Lung (tissue), 11 donors: ENCODE measurements at regions not wholly inside any gene's neighbourhood (a gene's known extent, or its start where the extent isn't known, plus 50 kb on each side); places are given as distances from the start of the nearest gene placed in this dataset.

ENCODE experiments used
- ATAC-seq: fragments of 200-7000 bp; cut with Tn5 transposase; one replicate; pipeline ENCODE4 v1.9.1; 2020; ENCODE audit warnings: moderate number of reproducible peaks; ENCODE audit not compliant: insufficient read depth, low FRiP score
- DNase-seq, 3 donors: peaks; one replicate each; pipeline ENCODE4 v3.0.0-alpha.2; 2013 to 2017
- H3K27ac ChIP-seq, 2 donors: one replicate each; pipeline ENCODE4 v1.5.1; 2013; ENCODE audit warnings: mild to moderate bottlenecking in 2 of 2, moderate library complexity in 2 of 2, control low read depth in 1 of 2, inconsistent platforms in 1 of 2, low read depth in 1 of 2, low read length in 1 of 2
- H3K27me3 ChIP-seq, 3 donors: one replicate each; pipeline ENCODE4 v1.5.1; 2013; ENCODE audit warnings: low read length in 2 of 3; ENCODE audit not compliant: control insufficient read depth in 3 of 3, insufficient read depth in 3 of 3
- H3K36me3 ChIP-seq, 4 donors: one replicate each; pipeline ENCODE4 v1.5.1; 2013; ENCODE audit warnings: low read length in 4 of 4, mild to moderate bottlenecking in 1 of 4, moderate library complexity in 1 of 4; ENCODE audit not compliant: control insufficient read depth in 4 of 4, insufficient read depth in 4 of 4
- H3K4me1 ChIP-seq, 5 donors: one replicate each; pipeline ENCODE4 v1.5.1; 2013; ENCODE audit warnings: low read length in 5 of 5, mild to moderate bottlenecking in 2 of 5, moderate library complexity in 1 of 5; ENCODE audit not compliant: control insufficient read depth in 5 of 5, insufficient read depth in 5 of 5
- H3K4me3 ChIP-seq: one replicate; pipeline ENCODE4 v1.5.1; 2013; ENCODE audit warnings: mild to moderate bottlenecking, control low read depth, moderate library complexity
- H3K9ac ChIP-seq, 2 donors: one replicate each; pipeline ENCODE4 v1.5.1; 2013; ENCODE audit warnings: low read length in 2 of 2, control low read depth in 1 of 2; ENCODE audit not compliant: insufficient read depth in 1 of 2
- H3K9me3 ChIP-seq, 4 donors: one replicate each; pipeline ENCODE4 v1.5.1; 2013; ENCODE audit warnings: low read length in 3 of 4, mild to moderate bottlenecking in 1 of 4, moderate library complexity in 1 of 4; ENCODE audit not compliant: control insufficient read depth in 4 of 4, insufficient read depth in 3 of 4
- CTCF ChIP-seq: IDR thresholded peaks from 2 replicates; pipeline ENCODE4 v1.5.1; 2012; ENCODE audit warnings: mild to moderate bottlenecking; ENCODE audit errors: control extremely low read depth, extremely low read depth
- WGBS, 2 donors: extraction: QIAGEN DNeasy Blood & Tissue Kit; methylation state at CpG; one replicate each; pipeline ENCODE4 v1.1.7; 2013; 5-methylcytosine and 5-hydroxymethylcytosine counted together
- donor health status: control.
- donor health status: control.
- donor health status: Bipolar disorder and iron deficiency.
- donor health status: healthy.
- donor health status: DM: yes; HTN: yes; CAD: no.

GRCh38 chr9:115373710-115374045 lies 255.7 kb upstream of the TNC start:
- Histone ChIP-seq H3K27me3 (no peaks in the 10 kb centered on the region), H3K4me1 (peaks cover 0 to 19% (median 4%) of the 10 kb centered on the region in 5 donors), H3K36me3 (no peaks in the 10 kb centered on the region), H3K4me3 (no peak overlapping the region), H3K9ac (no peak overlapping the region), H3K27ac (no peak overlapping the region), H3K9me3 (no peaks in the 10 kb centered on the region)
- ATAC-seq (no peak), DNase-seq (no peak)
- TF ChIP-seq CTCF, result no peak

- Histone ChIP-seq H3K27ac (no peak overlapping the region), H3K4me1 (peaks cover 0 to 9% (median 4%) of the 10 kb centered on the region in 5 donors), H3K9me3 (no peaks in the 10 kb centered on the region), H3K9ac (no peak overlapping the region), H3K36me3 (no peaks in the 10 kb centered on the region), H3K4me3 (no peak overlapping the region), H3K27me3 (no peaks in the 10 kb centered on the region)
- WGBS, 2 donors, result 94 to 97% methylated on average over 4 of the region's 4 CpGs
- ATAC-seq (no peak), DNase-seq (no peak)
- TF ChIP-seq CTCF, result no peak
Observed at GRCh38 chr9:115374724-115375268, 256.8 kb upstream of the TNC start.

GRCh38 chr9:115378241-115378640 lies 260.3 kb upstream of the TNC start:
- Histone ChIP-seq H3K4me3 (no peak overlapping the region), H3K4me1 (no peaks in the 10 kb centered on the region), H3K9ac (no peak overlapping the region), H3K36me3 (no peaks in the 10 kb centered on the region), H3K9me3 (peaks cover 0 to 17% (median 9%) of the 10 kb centered on the region in 4 donors), H3K27ac (no peak overlapping the region), H3K27me3 (no peaks in the 10 kb centered on the region)
- DNase-seq (no peak), ATAC-seq (no peak)
- no peak for TF ChIP-seq CTCF
- WGBS, 2 donors, result 91 to 93% methylated on average over 3 of the region's 3 CpGs

GRCh38 chr9:115378758-115379157 lies 260.8 kb upstream of the TNC start:
- Histone ChIP-seq H3K4me3 (no peak overlapping the region), H3K36me3 (no peaks in the 10 kb centered on the region), H3K27ac (no peak overlapping the region), H3K9me3 (peaks cover 0 to 17% (median 10%) of the 10 kb centered on the region in 4 donors), H3K9ac (no peak overlapping the region), H3K4me1 (no peaks in the 10 kb centered on the region), H3K27me3 (no peaks in the 10 kb centered on the region)
- no peak for ATAC-seq
- TF ChIP-seq CTCF, result no peak
- DNase-seq, result no peak
